ENCODE measurements at regions not wholly inside any gene's neighbourhood (a gene's known extent, or its start where the extent isn't known, plus 50 kb on each side); places are given as distances from the start of the nearest gene placed in this dataset.

DNA sequence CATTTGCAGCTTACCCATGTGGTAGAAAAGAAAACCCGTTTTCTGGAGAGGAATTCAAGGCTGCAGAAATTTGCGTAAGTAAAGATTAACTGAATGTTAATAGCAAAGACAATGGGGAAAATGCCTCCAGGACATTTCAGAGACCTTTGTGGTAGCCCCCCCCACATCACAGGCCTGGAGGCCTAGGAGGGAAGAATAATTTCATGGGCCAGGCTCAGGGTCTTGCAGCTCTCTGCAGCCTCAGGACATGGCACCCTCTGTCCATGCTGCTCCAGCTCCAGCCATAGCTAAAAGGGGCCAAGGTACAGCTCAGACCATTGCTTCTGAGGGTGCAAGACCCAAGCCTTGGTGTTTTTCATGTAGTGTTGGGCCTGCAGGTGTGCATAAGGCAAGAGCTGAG, 92.7 kb upstream of the ZNF678 start:
- intact Hi-C loops (cut with micrococcal nuclease; ENCODE audit: unreplicated experiment) (no loop called here), in situ Hi-C loops (cut with HindIII; ENCODE audit: low pct_unique_long_range_greater_than_20kb, low sequenced_read_pairs) (no loop called here)
- Histone ChIP-seq H3K27me3 (ENCODE audit: control insufficient read depth, insufficient read depth, low read length) (peaks cover 2% of the 10 kb centered on the region), H3K27ac (ENCODE audit: low read length) (no peak overlapping the region), H3K4me3 (ENCODE audit: low read depth in 2 of 2, low read length in 2 of 2) (no peak overlapping the region), H3K36me3 (ENCODE audit: control insufficient read depth, insufficient read depth, low read length) (no peaks in the 10 kb centered on the region), H3K4me1 (ENCODE audit: control insufficient read depth, insufficient read depth, low read length) (no peaks in the 10 kb centered on the region), H3K9me3 (ENCODE audit: control insufficient read depth, insufficient read depth, low read depth, low read length) (no peaks in the 10 kb centered on the region)
- ATAC-seq (no peak), DNase-seq (ENCODE audit: low read depth, low spot score) (no peak)
- ChIA-PET POLR2A (no interaction called here), CTCF (no interaction called here)
- no TSS peak for BruUV-seq (replicated peaks)
- TF ChIP-seq POLR2AphosphoS5 (IDR thresholded peaks at IDR 0.05; ENCODE audit: low read depth, low read length): no peak
- TF ChIP-seq, protein P1, sequence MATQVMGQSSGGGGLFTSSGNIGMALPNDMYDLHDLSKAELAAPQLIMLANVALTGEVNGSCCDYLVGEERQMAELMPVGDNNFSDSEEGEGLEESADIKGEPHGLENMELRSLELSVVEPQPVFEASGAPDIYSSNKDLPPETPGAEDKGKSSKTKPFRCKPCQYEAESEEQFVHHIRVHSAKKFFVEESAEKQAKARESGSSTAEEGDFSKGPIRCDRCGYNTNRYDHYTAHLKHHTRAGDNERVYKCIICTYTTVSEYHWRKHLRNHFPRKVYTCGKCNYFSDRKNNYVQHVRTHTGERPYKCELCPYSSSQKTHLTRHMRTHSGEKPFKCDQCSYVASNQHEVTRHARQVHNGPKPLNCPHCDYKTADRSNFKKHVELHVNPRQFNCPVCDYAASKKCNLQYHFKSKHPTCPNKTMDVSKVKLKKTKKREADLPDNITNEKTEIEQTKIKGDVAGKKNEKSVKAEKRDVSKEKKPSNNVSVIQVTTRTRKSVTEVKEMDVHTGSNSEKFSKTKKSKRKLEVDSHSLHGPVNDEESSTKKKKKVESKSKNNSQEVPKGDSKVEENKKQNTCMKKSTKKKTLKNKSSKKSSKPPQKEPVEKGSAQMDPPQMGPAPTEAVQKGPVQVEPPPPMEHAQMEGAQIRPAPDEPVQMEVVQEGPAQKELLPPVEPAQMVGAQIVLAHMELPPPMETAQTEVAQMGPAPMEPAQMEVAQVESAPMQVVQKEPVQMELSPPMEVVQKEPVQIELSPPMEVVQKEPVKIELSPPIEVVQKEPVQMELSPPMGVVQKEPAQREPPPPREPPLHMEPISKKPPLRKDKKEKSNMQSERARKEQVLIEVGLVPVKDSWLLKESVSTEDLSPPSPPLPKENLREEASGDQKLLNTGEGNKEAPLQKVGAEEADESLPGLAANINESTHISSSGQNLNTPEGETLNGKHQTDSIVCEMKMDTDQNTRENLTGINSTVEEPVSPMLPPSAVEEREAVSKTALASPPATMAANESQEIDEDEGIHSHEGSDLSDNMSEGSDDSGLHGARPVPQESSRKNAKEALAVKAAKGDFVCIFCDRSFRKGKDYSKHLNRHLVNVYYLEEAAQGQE (IDR thresholded peaks at IDR 0.05; ENCODE audit: insufficient read depth in 1 of 2, low read depth in 2 of 2, low read length in 1 of 2): no peak
- TF ChIP-seq TCF7L2 (IDR thresholded peaks at IDR 0.05; ENCODE audit: low read depth, low read length): no peak

DNA sequence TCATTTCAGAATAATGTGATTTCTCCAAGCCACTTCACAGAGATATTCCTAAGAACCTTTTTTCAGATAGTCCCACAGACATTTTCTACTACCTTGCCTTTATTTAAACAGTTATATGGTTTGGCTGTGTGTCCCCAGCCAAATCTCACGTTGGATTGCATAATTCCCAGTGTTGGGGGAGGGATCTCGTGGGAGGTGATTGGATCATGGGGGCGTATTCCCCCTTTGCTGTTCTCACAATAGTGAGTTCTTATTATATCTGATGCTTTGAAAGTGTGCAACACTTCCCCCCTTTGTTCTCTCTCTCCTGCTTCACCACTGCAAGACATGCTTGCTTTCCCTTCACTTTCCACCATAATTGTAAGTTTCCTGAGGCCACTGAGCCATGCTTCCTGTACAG, 93.6 kb upstream of the ZNF678 start:
- Histone ChIP-seq H3K4me3 (ENCODE audit: low read depth in 2 of 2, low read length in 2 of 2) (no peak overlapping the region), H3K4me1 (ENCODE audit: control insufficient read depth, insufficient read depth, low read length) (no peaks in the 10 kb centered on the region), H3K36me3 (ENCODE audit: control insufficient read depth, insufficient read depth, low read length) (no peaks in the 10 kb centered on the region), H3K9me3 (ENCODE audit: control insufficient read depth, insufficient read depth, low read depth, low read length) (no peaks in the 10 kb centered on the region), H3K27me3 (ENCODE audit: control insufficient read depth, insufficient read depth, low read length) (peaks cover 2% of the 10 kb centered on the region), H3K27ac (ENCODE audit: low read length) (no peak overlapping the region)
- TF ChIP-seq POLR2AphosphoS5 (IDR thresholded peaks at IDR 0.05; ENCODE audit: low read depth, low read length) (no peak), TCF7L2 (IDR thresholded peaks at IDR 0.05; ENCODE audit: low read depth, low read length) (no peak), SIN3A (IDR thresholded peaks at IDR 0.05; ENCODE audit: borderline replicate concordance, insufficient read depth, low read depth, low read length) (no peak)
- TF ChIP-seq, protein P2, sequence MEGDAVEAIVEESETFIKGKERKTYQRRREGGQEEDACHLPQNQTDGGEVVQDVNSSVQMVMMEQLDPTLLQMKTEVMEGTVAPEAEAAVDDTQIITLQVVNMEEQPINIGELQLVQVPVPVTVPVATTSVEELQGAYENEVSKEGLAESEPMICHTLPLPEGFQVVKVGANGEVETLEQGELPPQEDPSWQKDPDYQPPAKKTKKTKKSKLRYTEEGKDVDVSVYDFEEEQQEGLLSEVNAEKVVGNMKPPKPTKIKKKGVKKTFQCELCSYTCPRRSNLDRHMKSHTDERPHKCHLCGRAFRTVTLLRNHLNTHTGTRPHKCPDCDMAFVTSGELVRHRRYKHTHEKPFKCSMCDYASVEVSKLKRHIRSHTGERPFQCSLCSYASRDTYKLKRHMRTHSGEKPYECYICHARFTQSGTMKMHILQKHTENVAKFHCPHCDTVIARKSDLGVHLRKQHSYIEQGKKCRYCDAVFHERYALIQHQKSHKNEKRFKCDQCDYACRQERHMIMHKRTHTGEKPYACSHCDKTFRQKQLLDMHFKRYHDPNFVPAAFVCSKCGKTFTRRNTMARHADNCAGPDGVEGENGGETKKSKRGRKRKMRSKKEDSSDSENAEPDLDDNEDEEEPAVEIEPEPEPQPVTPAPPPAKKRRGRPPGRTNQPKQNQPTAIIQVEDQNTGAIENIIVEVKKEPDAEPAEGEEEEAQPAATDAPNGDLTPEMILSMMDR (IDR thresholded peaks at IDR 0.05): no peak
- TF ChIP-seq, protein P1 (IDR thresholded peaks at IDR 0.05; ENCODE audit: insufficient read depth in 1 of 2, low read depth in 2 of 2, low read length in 1 of 2): no peak
- in situ Hi-C loops (cut with HindIII; ENCODE audit: low pct_unique_long_range_greater_than_20kb, low sequenced_read_pairs): no loop called here
- intact Hi-C loops (cut with micrococcal nuclease; ENCODE audit: unreplicated experiment): no loop called here
- DNase-seq (ENCODE audit: low read depth, low spot score): no peak
- ChIA-PET POLR2A (no interaction called here), CTCF (no interaction called here)
- no peak for ATAC-seq
- no TSS peak for BruUV-seq (replicated peaks)
